Neural cell (in vitro differentiated cells): ENCODE measurements at regions not wholly inside any gene's neighbourhood (a gene's known extent, or its start where the extent isn't known, plus 50 kb on each side); places are given as distances from the start of the nearest gene placed in this dataset.

ENCODE experiments used
- H2AFZ ChIP-seq: fragments of 200-600, 300-800 bp; sonication (generic), shearing (Covaris generic); 2 replicates; pipeline ENCODE4 v1.6.0; 2014; ENCODE audit warnings: low read depth, mild to moderate bottlenecking, antibody characterized with exemption, low read length, moderate library complexity
- H3F3A ChIP-seq: fragments of 200-600 bp; shearing (Covaris generic); 2 replicates; pipeline ENCODE4 v1.6.1; 2016; ENCODE audit warnings: mild to moderate bottlenecking, moderate library complexity, mixed read lengths, antibody characterized with exemption, low read length; ENCODE audit not compliant: insufficient read depth, poor library complexity, severe bottlenecking
- H3K27ac ChIP-seq: fragments of 200-600, 300-800 bp; sonication (generic), shearing (Covaris generic); 2 replicates; pipeline ENCODE4 v1.5.1; 2014; ENCODE audit warnings: mild to moderate bottlenecking, low read length, moderate library complexity
- H3K27me3 ChIP-seq: fragments of 300-800, 200-600 bp; sonication (generic), shearing (Covaris generic); 2 replicates; pipeline ENCODE4 v1.6.0; 2014; ENCODE audit warnings: mild to moderate bottlenecking, low read depth, low read length, moderate library complexity; ENCODE audit not compliant: insufficient read depth
- H3K36me3 ChIP-seq: fragments of 300-800, 200-600 bp; sonication (generic), shearing (Covaris generic); 2 replicates; pipeline ENCODE4 v1.5.1; 2014; ENCODE audit warnings: mild to moderate bottlenecking, antibody characterized with exemption, low read length, moderate library complexity; ENCODE audit not compliant: insufficient read depth
- H3K4me2 ChIP-seq: fragments of 300-800, 200-600 bp; sonication (generic), shearing (Covaris generic); 2 replicates; pipeline ENCODE4 v1.6.0; 2014; ENCODE audit warnings: mild to moderate bottlenecking, low read length
- H3K4me3 ChIP-seq: fragments of 300-800, 200-600 bp; sonication (generic), shearing (Covaris generic); 2 replicates; pipeline ENCODE4 v1.5.1; 2014; ENCODE audit warnings: mild to moderate bottlenecking, low read length, moderate library complexity
- H3K79me2 ChIP-seq: fragments of 200-600 bp; shearing (Covaris generic); replicated peaks from 2 replicates; pipeline ENCODE4 v1.6.0; 2014; ENCODE audit warnings: mild to moderate bottlenecking, low read length, moderate library complexity; ENCODE audit not compliant: insufficient read depth
- H3K9ac ChIP-seq: fragments of 300-800, 200-600 bp; sonication (generic), shearing (Covaris generic); 2 replicates; pipeline ENCODE4 v1.6.1; 2016; ENCODE audit warnings: mild to moderate bottlenecking, low read length, mixed read lengths
- H3K9me2 ChIP-seq: fragments of 200-600 bp; shearing (Covaris generic); 2 replicates; pipeline ENCODE4 v1.6.1; 2016; ENCODE audit warnings: mild to moderate bottlenecking, low read length, mixed read lengths; ENCODE audit not compliant: insufficient read depth
- H3K9me3 ChIP-seq: fragments of 200-600, 300-800 bp; sonication (generic), shearing (Covaris generic); 2 replicates; pipeline ENCODE4 v1.6.1; 2016; ENCODE audit warnings: mild to moderate bottlenecking, mixed run types, low read length, moderate library complexity, mixed read lengths
- H4K20me1 ChIP-seq: fragments of 200-600 bp; shearing (Covaris generic); 2 replicates; pipeline ENCODE4 v1.6.1; 2016; ENCODE audit warnings: mild to moderate bottlenecking, mixed run types; ENCODE audit not compliant: insufficient read depth
- EP300 ChIP-seq: fragments of 450-650 bp; conservative IDR thresholded peaks from 2 replicates; pipeline ENCODE4 v1.6.1; 2014; ENCODE audit warnings: antibody characterized with exemption, mild to moderate bottlenecking, moderate library complexity; ENCODE audit not compliant: poor library complexity, severe bottlenecking
- EZH2 ChIP-seq: fragments of 200-600, 300-800 bp; shearing (Covaris generic), sonication (generic); IDR thresholded peaks from 2 replicates; pipeline ENCODE4 v1.6.1; 2014; ENCODE audit warnings: antibody characterized with exemption, low read length, borderline replicate concordance, mild to moderate bottlenecking; ENCODE audit not compliant: insufficient read depth, poor library complexity, severe bottlenecking
- MXI1 ChIP-seq: fragments of 450-650 bp; conservative IDR thresholded peaks from 2 replicates; pipeline ENCODE4 v1.6.1; 2014; ENCODE audit warnings: antibody characterized with exemption, mild to moderate bottlenecking; ENCODE audit not compliant: poor library complexity, severe bottlenecking
- POLR2AphosphoS5 ChIP-seq: IDR thresholded peaks from 2 replicates; pipeline ENCODE4 v1.6.1; 2012
- TAF1 ChIP-seq: IDR thresholded peaks from 2 replicates; pipeline ENCODE4 v1.6.1; 2012; ENCODE audit warnings: low read depth
- TF ChIP-seq, protein P1 (sequence below): IDR thresholded peaks from 2 replicates; pipeline ENCODE4 v1.6.1; 2012; ENCODE audit warnings: borderline replicate concordance
- TF ChIP-seq, protein P2 (sequence below): fragments of 450-650 bp; IDR thresholded peaks from 2 replicates; pipeline ENCODE4 v1.5.1; 2014; ENCODE audit warnings: antibody characterized with exemption, mild to moderate bottlenecking, moderate library complexity; ENCODE audit not compliant: poor library complexity, severe bottlenecking

DNA sequence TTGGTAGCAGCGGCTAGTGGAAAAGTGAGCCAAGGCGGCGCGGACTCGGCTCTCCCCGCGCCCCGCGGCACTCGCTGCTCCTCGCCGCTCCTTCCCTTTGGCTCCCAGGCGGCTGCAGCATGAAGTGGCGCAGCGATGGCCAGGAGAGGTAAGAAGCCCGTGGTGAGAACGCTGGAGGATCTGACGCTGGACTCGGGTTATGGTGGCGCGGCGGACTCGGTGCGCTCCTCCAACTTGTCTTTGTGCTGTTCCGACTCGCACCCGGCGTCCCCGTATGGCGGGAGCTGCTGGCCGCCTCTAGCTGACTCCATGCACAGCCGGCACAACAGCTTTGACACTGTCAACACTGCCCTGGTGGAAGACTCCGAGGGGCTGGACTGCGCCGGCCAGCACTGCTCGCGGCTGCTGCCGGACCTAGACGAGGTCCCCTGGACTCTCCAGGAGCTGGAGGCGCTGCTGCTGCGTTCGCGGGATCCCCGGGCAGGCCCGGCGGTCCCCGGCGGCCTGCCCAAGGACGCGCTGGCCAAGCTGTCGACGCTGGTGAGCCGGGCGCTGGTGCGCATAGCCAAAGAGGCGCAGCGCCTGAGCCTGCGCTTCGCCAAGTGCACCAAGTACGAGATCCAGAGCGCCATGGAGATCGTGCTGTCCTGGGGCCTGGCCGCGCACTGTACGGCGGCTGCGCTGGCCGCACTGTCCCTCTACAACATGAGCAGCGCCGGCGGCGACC, 225.6 kb upstream of the CRY1 start:
- Histone ChIP-seq H3K4me3 (peak overlapping the region; percentile 82), H3K9me2 (no peaks in the 10 kb centered on the region), H4K20me1 (no peaks in the 10 kb centered on the region), H3K27me3 (peaks cover 97% of the 10 kb centered on the region), H3K9me3 (no peaks in the 10 kb centered on the region), H3K36me3 (no peaks in the 10 kb centered on the region), H2AFZ (peak overlapping the region; percentile 19), H3F3A (no peaks in the 10 kb centered on the region), H3K79me2 (no peaks in the 10 kb centered on the region), H3K4me2 (peak overlapping the region; percentile 89), H3K9ac (peak overlapping the region; percentile 52), H3K27ac (no peak overlapping the region)
- TF ChIP-seq EZH2 = peak; percentile 18
- no peak for TF ChIP-seq POLR2AphosphoS5
- TF ChIP-seq, protein P1, sequence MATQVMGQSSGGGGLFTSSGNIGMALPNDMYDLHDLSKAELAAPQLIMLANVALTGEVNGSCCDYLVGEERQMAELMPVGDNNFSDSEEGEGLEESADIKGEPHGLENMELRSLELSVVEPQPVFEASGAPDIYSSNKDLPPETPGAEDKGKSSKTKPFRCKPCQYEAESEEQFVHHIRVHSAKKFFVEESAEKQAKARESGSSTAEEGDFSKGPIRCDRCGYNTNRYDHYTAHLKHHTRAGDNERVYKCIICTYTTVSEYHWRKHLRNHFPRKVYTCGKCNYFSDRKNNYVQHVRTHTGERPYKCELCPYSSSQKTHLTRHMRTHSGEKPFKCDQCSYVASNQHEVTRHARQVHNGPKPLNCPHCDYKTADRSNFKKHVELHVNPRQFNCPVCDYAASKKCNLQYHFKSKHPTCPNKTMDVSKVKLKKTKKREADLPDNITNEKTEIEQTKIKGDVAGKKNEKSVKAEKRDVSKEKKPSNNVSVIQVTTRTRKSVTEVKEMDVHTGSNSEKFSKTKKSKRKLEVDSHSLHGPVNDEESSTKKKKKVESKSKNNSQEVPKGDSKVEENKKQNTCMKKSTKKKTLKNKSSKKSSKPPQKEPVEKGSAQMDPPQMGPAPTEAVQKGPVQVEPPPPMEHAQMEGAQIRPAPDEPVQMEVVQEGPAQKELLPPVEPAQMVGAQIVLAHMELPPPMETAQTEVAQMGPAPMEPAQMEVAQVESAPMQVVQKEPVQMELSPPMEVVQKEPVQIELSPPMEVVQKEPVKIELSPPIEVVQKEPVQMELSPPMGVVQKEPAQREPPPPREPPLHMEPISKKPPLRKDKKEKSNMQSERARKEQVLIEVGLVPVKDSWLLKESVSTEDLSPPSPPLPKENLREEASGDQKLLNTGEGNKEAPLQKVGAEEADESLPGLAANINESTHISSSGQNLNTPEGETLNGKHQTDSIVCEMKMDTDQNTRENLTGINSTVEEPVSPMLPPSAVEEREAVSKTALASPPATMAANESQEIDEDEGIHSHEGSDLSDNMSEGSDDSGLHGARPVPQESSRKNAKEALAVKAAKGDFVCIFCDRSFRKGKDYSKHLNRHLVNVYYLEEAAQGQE = no peak
- TF ChIP-seq TAF1 = no peak

DNA sequence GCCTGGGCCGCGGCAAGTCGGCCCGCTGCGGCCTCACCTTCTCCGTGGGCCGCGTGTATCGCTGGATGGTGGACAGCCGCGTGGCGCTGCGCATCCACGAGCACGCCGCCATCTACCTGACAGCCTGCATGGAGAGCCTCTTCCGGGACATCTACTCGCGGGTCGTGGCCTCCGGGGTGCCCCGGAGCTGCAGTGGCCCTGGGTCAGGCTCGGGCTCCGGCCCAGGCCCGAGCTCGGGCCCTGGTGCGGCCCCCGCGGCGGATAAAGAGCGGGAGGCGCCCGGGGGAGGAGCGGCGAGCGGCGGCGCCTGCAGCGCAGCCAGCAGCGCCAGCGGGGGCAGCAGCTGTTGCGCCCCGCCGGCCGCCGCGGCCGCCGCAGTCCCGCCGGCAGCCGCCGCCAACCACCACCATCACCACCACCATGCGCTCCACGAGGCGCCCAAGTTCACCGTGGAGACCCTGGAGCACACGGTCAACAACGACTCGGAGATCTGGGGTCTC, 226.2 kb upstream of the CRY1 start:
- Histone ChIP-seq H3K27ac (no peak overlapping the region), H3K27me3 (peaks cover 92% of the 10 kb centered on the region)
- no peak for TF ChIP-seq EP300
- TF ChIP-seq EZH2 = no peak
- no peak for TF ChIP-seq POLR2AphosphoS5
- TF ChIP-seq MXI1 = peak; percentile 45
- TF ChIP-seq TAF1 = no peak

DNA sequence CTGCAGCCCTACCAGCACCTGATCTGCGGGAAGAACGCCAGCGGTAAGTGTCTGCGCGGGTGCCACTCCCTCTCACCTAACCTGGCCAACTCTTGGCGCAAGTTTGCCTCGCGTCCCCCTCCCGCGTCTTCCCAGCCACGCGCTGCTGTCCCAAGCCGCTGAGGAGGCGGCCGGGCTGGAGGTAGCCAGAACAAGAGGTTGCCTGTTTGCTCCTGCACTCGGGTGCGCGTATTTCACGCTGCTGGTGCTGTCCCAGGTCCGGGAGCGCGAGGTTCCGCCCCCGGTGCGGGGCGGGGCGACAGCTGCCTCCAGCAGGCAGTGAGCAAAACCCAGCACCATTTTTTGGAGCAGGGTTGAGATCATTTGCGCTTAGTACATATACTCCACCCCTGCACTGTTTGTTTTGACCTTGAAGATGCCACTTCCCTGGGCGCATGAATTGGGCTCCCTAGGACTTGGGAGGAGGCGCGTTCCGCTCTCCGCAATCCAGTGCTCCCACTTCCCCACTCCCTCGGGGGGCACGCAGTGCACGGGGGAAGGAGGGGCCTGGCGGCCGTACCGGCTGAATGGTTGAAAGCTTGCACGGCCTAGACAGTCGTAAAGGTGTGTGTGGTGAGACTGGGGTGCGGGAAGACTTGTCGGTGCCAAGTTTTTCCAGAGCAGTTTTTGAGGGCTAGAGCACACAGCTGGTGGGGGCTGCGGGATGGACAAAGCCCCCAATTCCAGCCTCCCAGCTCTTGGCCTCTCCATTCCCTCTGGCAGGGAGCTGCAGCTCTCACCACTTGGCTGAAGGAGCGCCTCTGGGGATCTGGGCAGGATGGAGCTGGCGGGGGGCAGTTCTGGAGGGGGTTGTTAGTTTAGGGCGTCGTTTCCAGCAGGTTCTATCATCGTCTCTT, 226.9 kb upstream of the CRY1 start:
- peaks cover 85% of the 10 kb centered on the region for H3K27me3 ChIP-seq
- no peak overlapping the region for H3K27ac ChIP-seq
- no peak for TF ChIP-seq POLR2AphosphoS5
- no peak for TF ChIP-seq MXI1
- TF ChIP-seq, protein P1 = no peak
- TF ChIP-seq, protein P2, sequence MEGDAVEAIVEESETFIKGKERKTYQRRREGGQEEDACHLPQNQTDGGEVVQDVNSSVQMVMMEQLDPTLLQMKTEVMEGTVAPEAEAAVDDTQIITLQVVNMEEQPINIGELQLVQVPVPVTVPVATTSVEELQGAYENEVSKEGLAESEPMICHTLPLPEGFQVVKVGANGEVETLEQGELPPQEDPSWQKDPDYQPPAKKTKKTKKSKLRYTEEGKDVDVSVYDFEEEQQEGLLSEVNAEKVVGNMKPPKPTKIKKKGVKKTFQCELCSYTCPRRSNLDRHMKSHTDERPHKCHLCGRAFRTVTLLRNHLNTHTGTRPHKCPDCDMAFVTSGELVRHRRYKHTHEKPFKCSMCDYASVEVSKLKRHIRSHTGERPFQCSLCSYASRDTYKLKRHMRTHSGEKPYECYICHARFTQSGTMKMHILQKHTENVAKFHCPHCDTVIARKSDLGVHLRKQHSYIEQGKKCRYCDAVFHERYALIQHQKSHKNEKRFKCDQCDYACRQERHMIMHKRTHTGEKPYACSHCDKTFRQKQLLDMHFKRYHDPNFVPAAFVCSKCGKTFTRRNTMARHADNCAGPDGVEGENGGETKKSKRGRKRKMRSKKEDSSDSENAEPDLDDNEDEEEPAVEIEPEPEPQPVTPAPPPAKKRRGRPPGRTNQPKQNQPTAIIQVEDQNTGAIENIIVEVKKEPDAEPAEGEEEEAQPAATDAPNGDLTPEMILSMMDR = no peak
- no peaks in the 10 kb centered on the region for H4K20me1 ChIP-seq
- H3K9me3 ChIP-seq = no peaks in the 10 kb centered on the region
- peak overlapping the region; percentile 82 for H3K4me3 ChIP-seq
- H3K79me2 ChIP-seq = no peaks in the 10 kb centered on the region
- H2AFZ ChIP-seq = no peak overlapping the region
- peak overlapping the region; percentile 15 for H3K4me2 ChIP-seq
- no peaks in the 10 kb centered on the region for H3K36me3 ChIP-seq
- H3K9me2 ChIP-seq = no peaks in the 10 kb centered on the region
- H3F3A ChIP-seq = no peaks in the 10 kb centered on the region
- peak overlapping the region; percentile 54 for H3K9ac ChIP-seq

More for the DNA sequence above, 226.2 kb upstream of the CRY1 start:
- no peaks in the 10 kb centered on the region for H3K9me3 ChIP-seq
- no peaks in the 10 kb centered on the region for H3K9me2 ChIP-seq
- H3F3A ChIP-seq = no peaks in the 10 kb centered on the region
- no peaks in the 10 kb centered on the region for H3K79me2 ChIP-seq
- peak overlapping the region; percentile 52 for H3K9ac ChIP-seq
- H2AFZ ChIP-seq = peak overlapping the region; percentile 17
- H3K36me3 ChIP-seq = no peaks in the 10 kb centered on the region
- no peaks in the 10 kb centered on the region for H4K20me1 ChIP-seq
- peak overlapping the region; percentile 89 for H3K4me2 ChIP-seq
- peak overlapping the region; percentile 82 for H3K4me3 ChIP-seq
